ENCODE measurements at regions not wholly inside any gene's neighbourhood (a gene's known extent, or its start where the extent isn't known, plus 50 kb on each side); places are given as distances from the start of the nearest gene placed in this dataset.
"Not testable (repeated sequence)": the region's sequence is repeated elsewhere in the genome, so short reads cannot be mapped to it uniquely, and the experiment has no call there.

- TF ChIP-seq, protein P1, sequence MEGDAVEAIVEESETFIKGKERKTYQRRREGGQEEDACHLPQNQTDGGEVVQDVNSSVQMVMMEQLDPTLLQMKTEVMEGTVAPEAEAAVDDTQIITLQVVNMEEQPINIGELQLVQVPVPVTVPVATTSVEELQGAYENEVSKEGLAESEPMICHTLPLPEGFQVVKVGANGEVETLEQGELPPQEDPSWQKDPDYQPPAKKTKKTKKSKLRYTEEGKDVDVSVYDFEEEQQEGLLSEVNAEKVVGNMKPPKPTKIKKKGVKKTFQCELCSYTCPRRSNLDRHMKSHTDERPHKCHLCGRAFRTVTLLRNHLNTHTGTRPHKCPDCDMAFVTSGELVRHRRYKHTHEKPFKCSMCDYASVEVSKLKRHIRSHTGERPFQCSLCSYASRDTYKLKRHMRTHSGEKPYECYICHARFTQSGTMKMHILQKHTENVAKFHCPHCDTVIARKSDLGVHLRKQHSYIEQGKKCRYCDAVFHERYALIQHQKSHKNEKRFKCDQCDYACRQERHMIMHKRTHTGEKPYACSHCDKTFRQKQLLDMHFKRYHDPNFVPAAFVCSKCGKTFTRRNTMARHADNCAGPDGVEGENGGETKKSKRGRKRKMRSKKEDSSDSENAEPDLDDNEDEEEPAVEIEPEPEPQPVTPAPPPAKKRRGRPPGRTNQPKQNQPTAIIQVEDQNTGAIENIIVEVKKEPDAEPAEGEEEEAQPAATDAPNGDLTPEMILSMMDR (IDR thresholded peaks at IDR 0.05; ENCODE audit: insufficient read depth, missing control alignments), result no peak
- FAIRE-seq (no peak), DNase-seq (ENCODE audit: insufficient read length, low spot score) (no peak)
Observed at GRCh38 chr5:10892147-10892910, 131.3 kb upstream of the DAP start.

DNA sequence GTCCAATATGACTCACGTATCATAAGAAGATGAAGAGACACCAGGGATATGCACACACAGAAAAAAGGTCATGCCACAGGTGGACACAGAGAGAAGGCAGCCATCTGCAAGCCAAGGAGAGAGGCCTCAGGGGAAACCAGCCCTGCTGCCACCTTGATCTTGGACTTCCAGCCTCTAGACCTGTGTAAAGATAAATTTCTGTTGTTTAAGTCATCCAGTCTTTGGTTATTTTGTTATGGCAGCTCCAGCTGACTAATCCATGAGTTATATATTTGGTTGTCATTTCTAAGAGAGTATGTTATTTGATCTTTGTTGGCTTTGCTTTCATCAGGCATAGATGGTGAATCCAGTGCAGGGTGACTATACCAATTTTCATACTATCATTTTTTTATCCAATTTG is 130.2 kb upstream of the DAP start:
- DNase-seq (ENCODE audit: insufficient read length, low spot score), result no peak
- TF ChIP-seq, protein P1 (IDR thresholded peaks at IDR 0.05; ENCODE audit: insufficient read depth, missing control alignments), result no peak
- no peak for FAIRE-seq

DNA sequence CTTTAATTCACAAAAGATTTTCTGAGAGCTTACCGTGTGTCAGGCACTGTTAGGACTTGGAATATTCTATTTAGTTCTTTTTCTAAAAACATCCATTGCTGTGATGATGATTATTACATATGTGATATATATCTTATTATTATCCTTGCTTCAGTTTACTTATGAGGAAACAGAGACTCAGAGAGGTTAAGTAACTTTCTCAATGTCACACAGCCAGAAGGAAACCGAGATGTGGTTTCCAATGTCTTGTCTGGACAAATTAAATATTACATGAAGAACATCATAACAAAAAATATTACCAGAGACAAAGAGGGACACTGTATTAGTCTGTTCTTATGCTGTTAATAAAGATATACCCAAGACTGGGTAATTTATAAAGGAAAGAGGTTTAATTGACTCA is 125.5 kb upstream of the DAP start:
- TF ChIP-seq, protein P1 (IDR thresholded peaks at IDR 0.05; ENCODE audit: insufficient read depth, missing control alignments), result no peak
- FAIRE-seq, result no peak
- DNase-seq (ENCODE audit: insufficient read length, low spot score), result no peak

GRCh38 chr5:10885026-10885425 is 124.0 kb upstream of the DAP start:
- DNase-seq (ENCODE audit: insufficient read length, low spot score), result no peak

DNA sequence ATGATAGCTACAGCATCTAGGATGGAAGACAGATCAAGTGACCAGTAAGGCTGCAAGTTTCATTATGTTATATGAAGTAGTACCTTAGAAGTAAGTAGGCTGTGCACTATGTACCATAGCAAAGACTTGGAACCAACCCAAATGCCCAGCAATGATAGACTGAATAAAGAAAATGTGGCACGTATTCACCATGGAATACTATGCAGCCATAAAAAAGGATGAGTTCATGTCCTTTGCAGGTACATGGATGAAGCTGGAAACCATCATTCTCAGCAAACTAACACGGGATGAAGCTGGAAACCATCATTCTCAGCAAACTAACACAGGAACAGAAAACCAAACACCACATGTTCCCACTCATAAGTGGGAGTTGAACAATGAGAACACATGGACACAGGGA is 122.9 kb upstream of the DAP start:
- not testable (repeated sequence) for FAIRE-seq; DNase-seq (ENCODE audit: insufficient read length, low spot score)

More at GRCh38 chr5:10885026-10885425, 124.0 kb upstream of the DAP start:
- FAIRE-seq, result no peak
- TF ChIP-seq, protein P1 (IDR thresholded peaks at IDR 0.05; ENCODE audit: insufficient read depth, missing control alignments), result no peak

DNA sequence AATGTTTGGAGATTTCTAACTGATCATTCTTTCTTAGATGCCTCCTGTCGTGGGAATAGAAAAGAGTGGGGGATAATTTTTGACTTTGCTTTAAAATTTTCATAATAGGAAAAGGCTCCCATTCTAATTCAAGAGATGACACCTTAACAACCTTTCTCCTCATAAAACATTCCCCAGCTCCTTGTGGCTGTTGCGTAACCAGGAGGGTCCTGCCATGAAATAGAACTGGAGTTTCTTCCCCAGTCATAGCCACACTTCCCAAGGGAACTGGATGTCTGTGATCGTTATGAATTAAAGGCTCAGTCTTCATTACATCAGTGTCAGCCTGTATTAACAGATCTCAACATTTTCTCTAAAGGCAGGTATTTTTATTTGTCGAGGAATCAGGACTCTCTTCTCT is 119.9 kb upstream of the DAP start:
- TF ChIP-seq, protein P1 (IDR thresholded peaks at IDR 0.05; ENCODE audit: insufficient read depth, missing control alignments), result no peak
- FAIRE-seq, result no peak
- no peak for DNase-seq (ENCODE audit: insufficient read length, low spot score)

DNA sequence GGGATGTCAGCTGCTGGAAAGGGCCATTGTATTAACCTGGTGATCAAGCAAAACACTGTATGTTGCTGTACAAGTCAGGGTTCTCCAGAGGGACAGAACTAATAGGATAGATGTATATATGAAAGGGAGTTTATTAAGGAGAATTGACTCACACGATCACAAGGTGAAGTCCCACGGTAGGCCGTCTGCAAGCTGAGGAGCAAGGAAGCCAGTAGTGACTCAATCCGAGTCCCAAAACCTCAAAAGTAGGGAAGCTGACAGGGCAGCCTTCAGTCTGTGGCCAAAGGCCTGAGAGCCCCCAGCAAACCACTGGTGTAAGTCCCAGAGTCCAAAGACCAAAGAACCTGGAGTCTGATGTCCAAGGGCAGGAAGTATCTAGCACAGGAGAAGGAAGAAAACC is 116.0 kb upstream of the DAP start:
- not testable (repeated sequence) for DNase-seq (ENCODE audit: insufficient read length, low spot score); FAIRE-seq

- FAIRE-seq, result no peak
- TF ChIP-seq, protein P1 (IDR thresholded peaks at IDR 0.05; ENCODE audit: insufficient read depth, missing control alignments), result no peak
- DNase-seq (ENCODE audit: insufficient read length, low spot score), result no peak
Observed at GRCh38 chr5:10876006-10876744, 115.1 kb upstream of the DAP start.
